HG03571 (cell line): ENCODE measurements at regions not wholly inside any gene's neighbourhood (a gene's known extent, or its start where the extent isn't known, plus 50 kb on each side); places are given as distances from the start of the nearest gene placed in this dataset.

Experiments
- ATAC-seq: cut with Tn5 transposase; IDR thresholded peaks from one replicate; pipeline ENCODE4 v1.9.1; 2021; ENCODE audit not compliant: unreplicated experiment

GRCh38 chr12:58252914-58253313 lies 311.5 kb downstream of the ATP23 start:
- no peak for ATAC-seq

- no peak for ATAC-seq
These were observed 312.3 kb downstream of the ATP23 start for GRCh38 chr12:58253663-58254062.

GRCh38 chr12:58254463-58255100 lies 313.2 kb downstream of the ATP23 start:
- no peak for ATAC-seq

DNA sequence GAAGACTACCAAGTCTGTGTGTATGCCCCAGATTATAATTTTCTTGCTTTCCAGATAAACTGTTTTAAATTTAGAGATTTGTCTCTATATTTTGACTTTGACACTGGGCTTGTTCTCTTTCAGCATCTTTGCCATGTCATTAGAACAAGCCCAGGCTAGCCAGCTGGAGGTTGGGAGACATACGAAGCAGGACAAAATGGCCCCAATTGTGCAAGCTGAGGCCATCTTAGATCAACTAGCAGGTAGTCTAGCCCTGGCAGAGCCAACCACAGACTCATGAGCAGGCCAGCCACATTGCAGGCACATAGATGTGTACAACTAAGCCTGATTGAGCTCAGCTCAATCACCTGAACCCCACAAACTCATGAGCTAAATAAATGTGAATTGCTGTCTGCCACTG lies 321.4 kb downstream of the ATP23 start:
- ATAC-seq = no peak

DNA sequence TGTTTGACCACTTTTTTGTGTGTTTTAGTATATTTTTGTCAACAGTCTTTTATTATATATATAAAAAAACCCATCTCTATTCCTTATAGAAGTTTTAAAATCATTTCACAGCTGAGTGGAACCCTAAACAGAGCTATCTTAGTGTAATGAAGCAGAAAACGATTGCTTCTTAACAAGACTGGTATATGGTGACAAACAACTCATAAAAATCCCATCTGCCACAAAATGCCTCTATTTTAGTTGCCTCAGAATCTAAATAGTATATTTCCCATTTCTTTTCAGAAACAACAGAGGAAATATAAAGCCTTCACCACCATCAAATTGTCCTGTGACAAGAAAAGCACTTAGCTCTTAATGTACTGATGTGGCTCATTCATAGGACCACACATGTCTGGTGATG lies 322.4 kb downstream of the ATP23 start:
- no peak for ATAC-seq

DNA sequence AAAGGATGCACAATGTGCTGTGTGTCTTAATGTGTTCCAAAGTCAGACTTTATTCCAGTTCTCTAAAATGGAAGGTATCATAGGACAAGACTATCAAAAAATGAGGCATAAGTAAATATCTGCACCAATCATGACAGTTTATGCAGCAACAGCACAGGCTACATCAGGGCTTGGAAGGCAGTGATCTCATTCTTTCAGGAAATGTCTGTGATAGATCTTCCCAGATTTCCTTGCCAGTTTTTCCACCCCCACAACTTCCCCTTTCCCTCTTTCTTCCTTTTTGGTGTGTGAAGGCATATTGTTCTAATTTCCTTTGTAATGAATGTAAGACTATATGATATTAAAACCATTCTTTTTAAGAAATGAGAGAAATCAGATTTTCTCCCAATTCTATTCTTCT lies 326.7 kb downstream of the ATP23 start:
- no peak for ATAC-seq

GRCh38 chr12:58269476-58269875 lies 328.1 kb downstream of the ATP23 start:
- ATAC-seq = no peak

GRCh38 chr12:58270966-58271705 lies 329.8 kb downstream of the ATP23 start:
- no peak for ATAC-seq

DNA sequence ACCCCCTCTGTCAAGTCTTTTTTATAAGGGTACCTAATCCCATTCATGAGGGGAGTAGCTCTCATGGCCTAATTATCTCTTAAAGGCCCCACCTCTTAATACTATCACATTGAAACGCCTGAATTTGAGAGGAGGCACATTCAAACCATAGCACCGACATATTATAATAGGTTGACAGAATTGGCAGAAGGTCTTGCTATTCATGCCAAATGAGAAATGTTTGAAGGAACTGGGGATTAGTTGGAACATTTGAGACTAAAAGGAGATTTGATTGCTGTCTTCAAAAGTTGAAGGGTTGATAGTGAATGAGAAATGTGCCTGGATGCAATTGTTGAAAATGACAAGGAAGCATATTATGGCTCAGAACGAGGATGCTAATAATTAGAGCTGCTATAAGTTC lies 331.1 kb downstream of the ATP23 start:
- ATAC-seq = no peak

GRCh38 chr12:58277231-58277630 lies 335.9 kb downstream of the ATP23 start:
- no peak for ATAC-seq

- no peak for ATAC-seq
These were observed 342.2 kb downstream of the ATP23 start for GRCh38 chr12:58283553-58283952.

DNA sequence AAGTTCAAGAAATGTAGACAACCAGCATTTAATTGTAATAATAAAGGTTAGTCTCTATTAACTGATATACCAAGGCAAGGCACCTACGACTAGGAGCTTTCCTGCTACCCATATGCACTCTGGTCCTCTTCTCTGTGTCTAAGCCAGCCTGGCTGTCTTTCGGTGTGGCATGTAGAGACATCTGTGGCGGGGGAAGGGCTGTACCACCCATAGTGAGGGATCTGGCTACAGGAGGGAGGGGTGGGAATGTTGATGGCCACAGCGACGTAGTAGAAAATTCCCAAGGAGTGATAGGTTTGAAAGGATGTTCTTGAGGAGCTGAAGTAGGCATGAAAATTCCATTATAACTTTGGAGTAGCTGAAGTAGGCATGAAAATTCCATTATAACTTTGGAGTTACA lies 344.2 kb downstream of the ATP23 start:
- no peak for ATAC-seq

GRCh38 chr12:58286353-58286752 lies 345.0 kb downstream of the ATP23 start:
- no peak for ATAC-seq

- no peak for ATAC-seq
These were observed 346.8 kb downstream of the ATP23 start for GRCh38 chr12:58288190-58288589.

DNA sequence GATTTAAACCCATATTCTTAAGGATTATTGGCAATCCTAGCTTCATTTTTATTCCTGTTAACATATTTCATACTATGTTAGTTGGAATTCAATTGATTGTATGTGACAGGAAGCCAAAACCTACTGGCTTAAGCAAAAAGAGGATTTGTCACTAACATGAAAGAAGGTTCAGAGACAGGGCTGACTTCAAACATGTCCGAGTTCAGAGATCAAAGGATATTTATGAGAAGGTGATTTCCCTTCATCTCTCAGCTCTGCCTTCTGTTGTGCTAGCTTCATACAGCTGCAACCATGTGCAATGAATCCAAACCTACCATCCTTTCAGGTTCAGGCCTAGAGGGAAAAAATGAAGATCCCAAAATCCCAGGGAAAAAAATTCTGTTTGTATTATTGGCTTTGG lies 349.7 kb downstream of the ATP23 start:
- no peak for ATAC-seq

DNA sequence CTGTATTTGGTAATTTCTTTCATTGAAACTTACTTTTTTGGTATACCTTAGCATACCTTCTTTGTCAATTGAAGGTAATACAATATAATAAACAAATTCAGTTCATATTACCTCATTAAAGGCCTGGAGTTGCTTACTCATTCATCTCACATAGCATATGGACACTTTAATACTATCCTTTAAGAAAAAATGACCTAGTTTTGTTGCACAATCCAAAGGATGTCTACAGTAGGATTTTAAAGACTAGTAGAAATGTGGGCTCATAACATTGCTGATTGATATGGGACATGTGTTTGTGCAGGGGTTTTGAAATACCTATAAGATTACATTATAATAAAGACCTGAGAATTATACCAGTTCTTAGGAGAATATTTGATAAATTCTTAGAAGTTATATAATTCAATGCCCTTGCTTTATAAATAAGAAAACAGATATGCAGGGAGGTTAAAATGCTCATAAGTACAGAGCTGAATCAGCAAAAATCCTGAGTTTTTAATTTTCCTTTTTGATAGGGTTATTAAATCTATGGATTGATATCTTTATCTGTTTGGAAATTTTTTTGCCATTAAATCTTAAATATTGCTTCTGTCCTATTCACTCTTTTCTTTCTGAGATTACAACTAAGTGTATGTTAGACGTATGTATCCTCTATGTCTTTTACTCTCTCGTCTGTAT lies 352.1 kb downstream of the ATP23 start:
- ATAC-seq = no peak

- no peak for ATAC-seq
These were observed 353.9 kb downstream of the ATP23 start for GRCh38 chr12:58295268-58295667.

DNA sequence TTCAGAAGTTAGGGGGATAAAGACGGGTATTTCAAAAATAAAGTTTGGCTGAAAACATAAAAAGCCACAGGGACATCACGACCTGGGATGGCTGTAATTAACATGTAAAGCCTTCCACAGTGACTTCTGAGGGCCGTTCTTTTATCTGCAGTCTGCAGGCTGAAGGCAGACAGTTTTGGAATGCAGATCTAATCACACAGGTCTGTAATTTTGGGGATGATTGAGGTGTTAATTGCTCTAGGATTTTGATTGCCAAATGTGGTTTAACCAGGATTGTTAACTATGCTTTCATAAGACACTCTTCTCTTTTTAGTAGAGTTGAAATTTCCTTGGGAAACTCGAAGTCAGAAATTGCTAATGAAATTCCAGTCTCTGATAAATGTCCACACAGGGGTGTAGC lies 355.5 kb downstream of the ATP23 start:
- no peak for ATAC-seq

DNA sequence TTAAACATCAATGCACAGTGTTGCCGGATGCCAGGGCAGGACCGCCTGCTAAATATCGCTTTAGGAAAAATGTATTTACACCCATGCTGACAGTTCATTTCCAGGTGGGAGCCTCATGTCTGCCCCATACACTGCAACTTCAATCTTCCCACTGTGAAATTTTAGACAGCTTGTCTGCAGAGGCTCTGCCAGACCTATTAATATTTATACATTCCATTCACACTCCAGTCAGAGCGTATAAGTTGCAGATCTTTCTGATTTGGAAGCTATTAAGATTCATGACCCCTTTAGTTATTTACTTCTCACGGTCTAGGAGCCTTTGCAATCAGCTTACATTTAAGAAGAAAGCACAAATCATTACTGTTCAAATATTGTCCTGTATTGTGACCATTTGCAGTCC lies 357.4 kb downstream of the ATP23 start:
- no peak for ATAC-seq

- ATAC-seq = no peak
These were observed 358.0 kb downstream of the ATP23 start for GRCh38 chr12:58299371-58299770.

- no peak for ATAC-seq
These were observed 359.8 kb downstream of the ATP23 start for GRCh38 chr12:58301038-58301729.

GRCh38 chr12:58301730-58302122 lies 360.4 kb downstream of the ATP23 start:
- no peak for ATAC-seq
